ENCODE measurements at regions not wholly inside any gene's neighbourhood (a gene's known extent, or its start where the extent isn't known, plus 50 kb on each side); places are given as distances from the start of the nearest gene placed in this dataset.

- Histone ChIP-seq H3K4me1 (ENCODE audit: insufficient read depth, poor library complexity, severe bottlenecking) (no peaks in the 10 kb centered on the region), H3K36me3 (ENCODE audit: low read depth) (no peaks in the 10 kb centered on the region), H3K27me3 (ENCODE audit: insufficient read depth, poor library complexity, severe bottlenecking) (peaks cover 67% of the 10 kb centered on the region), H3K4me3 (ENCODE audit: severe bottlenecking) (no peak overlapping the region), H3K27ac (ENCODE audit: poor library complexity, severe bottlenecking) (no peak overlapping the region), H3K9me3 (ENCODE audit: severe bottlenecking) (no peaks in the 10 kb centered on the region)
- TF ChIP-seq CTCF (IDR thresholded peaks at IDR 0.05; ENCODE audit: poor library complexity, severe bottlenecking): no peak
- DNase-seq (ENCODE audit: low spot score): peak; percentile 63
- no peak for ATAC-seq (ENCODE audit: low read depth)
These were observed 207.5 kb downstream of the KIF26A start for GRCh38 chr14:104345621-104346462.

- no peaks in the 10 kb centered on the region for H3K9me3 ChIP-seq (ENCODE audit: severe bottlenecking)
- TF ChIP-seq CTCF (IDR thresholded peaks at IDR 0.05; ENCODE audit: poor library complexity, severe bottlenecking): no peak
- peaks cover 68% of the 10 kb centered on the region for H3K27me3 ChIP-seq (ENCODE audit: insufficient read depth, poor library complexity, severe bottlenecking)
- no peak overlapping the region for H3K27ac ChIP-seq (ENCODE audit: poor library complexity, severe bottlenecking)
- no peak overlapping the region for H3K4me3 ChIP-seq (ENCODE audit: severe bottlenecking)
- H3K4me1 ChIP-seq (ENCODE audit: insufficient read depth, poor library complexity, severe bottlenecking): no peaks in the 10 kb centered on the region
- DNase-seq (ENCODE audit: low spot score) (peak; percentile 17), ATAC-seq (ENCODE audit: low read depth) (no peak)
- H3K36me3 ChIP-seq (ENCODE audit: low read depth): no peaks in the 10 kb centered on the region
These were observed 208.2 kb downstream of the KIF26A start for GRCh38 chr14:104346608-104347007.

- TF ChIP-seq CTCF (IDR thresholded peaks at IDR 0.05; ENCODE audit: poor library complexity, severe bottlenecking): no peak
- ATAC-seq (ENCODE audit: low read depth) (no peak), DNase-seq (ENCODE audit: low spot score) (peak; percentile 27)
- Histone ChIP-seq H3K9me3 (ENCODE audit: severe bottlenecking) (no peaks in the 10 kb centered on the region), H3K4me3 (ENCODE audit: severe bottlenecking) (no peak overlapping the region), H3K27ac (ENCODE audit: poor library complexity, severe bottlenecking) (no peak overlapping the region), H3K27me3 (ENCODE audit: insufficient read depth, poor library complexity, severe bottlenecking) (peaks cover 75% of the 10 kb centered on the region), H3K36me3 (ENCODE audit: low read depth) (no peaks in the 10 kb centered on the region), H3K4me1 (ENCODE audit: insufficient read depth, poor library complexity, severe bottlenecking) (no peaks in the 10 kb centered on the region)
These were observed 210.4 kb downstream of the KIF26A start for GRCh38 chr14:104348741-104349140.

- ATAC-seq (ENCODE audit: low read depth): no peak
- Histone ChIP-seq H3K27ac (ENCODE audit: poor library complexity, severe bottlenecking) (no peak overlapping the region), H3K27me3 (ENCODE audit: insufficient read depth, poor library complexity, severe bottlenecking) (peaks cover 63% of the 10 kb centered on the region), H3K9me3 (ENCODE audit: severe bottlenecking) (no peaks in the 10 kb centered on the region), H3K4me3 (ENCODE audit: severe bottlenecking) (no peak overlapping the region), H3K4me1 (ENCODE audit: insufficient read depth, poor library complexity, severe bottlenecking) (no peaks in the 10 kb centered on the region), H3K36me3 (ENCODE audit: low read depth) (no peaks in the 10 kb centered on the region)
- DNase-seq (ENCODE audit: low spot score): peak; percentile 52
- TF ChIP-seq CTCF (IDR thresholded peaks at IDR 0.05; ENCODE audit: poor library complexity, severe bottlenecking): no peak
These were observed 211.6 kb downstream of the KIF26A start for GRCh38 chr14:104349950-104350349.
